Hindlimb muscle (tissue), 1 donor: ENCODE measurements at regions not wholly inside any gene's neighbourhood (a gene's known extent, or its start where the extent isn't known, plus 50 kb on each side); places are given as distances from the start of the nearest gene placed in this dataset.

Source experiments
- DNase-seq: peaks from one replicate; pipeline ENCODE4 v3.0.0-alpha.2; 2013

DNA sequence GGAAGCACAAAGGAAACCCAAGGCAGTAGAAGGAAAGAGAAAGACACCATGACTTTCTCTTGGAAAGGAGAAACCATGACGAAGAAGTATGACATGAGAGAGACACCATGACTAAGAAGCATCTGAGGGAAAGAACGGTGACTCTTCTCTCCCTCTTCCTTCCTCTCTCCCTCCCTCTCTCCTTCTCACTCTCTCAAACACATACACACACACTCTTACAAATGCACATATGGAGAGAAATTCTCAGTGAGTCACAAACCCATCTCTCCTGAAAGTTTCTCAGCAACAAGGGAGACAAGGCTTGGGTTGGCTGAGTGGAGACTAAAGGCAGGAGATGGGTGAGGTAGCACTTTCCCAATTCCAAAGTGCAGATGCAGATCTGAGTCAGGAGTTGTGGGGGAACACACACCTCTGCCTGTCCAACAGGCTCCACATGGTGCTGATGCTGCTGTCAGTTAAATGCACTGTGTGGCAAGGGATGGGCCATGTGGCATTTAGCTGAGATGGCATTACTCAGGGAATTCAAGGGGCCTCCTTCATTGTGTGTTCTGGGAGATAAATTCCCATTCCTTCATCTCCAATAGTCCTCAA, 336.7 kb upstream of the C16orf82 start:
- DNase-seq: no peak

DNA sequence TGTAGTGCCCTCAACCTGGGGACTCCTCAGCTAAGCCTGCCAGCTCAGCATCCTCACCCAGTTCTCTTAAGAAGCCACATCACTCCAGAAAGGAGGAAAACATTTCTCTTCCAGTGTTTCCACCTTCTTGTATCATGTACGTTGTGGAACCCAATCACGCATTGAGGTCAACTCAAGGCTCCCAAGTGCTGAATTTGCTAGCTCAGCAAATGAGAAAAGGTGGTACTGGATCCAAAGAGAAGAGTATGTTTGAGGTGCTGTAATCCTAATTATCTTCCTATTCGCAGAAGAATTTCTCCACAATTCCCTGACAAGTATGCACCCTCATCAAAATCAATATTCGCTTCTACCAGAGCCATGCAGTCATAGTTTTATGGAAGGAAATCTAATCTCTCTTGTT, 335.0 kb upstream of the C16orf82 start:
- no peak for DNase-seq

DNA sequence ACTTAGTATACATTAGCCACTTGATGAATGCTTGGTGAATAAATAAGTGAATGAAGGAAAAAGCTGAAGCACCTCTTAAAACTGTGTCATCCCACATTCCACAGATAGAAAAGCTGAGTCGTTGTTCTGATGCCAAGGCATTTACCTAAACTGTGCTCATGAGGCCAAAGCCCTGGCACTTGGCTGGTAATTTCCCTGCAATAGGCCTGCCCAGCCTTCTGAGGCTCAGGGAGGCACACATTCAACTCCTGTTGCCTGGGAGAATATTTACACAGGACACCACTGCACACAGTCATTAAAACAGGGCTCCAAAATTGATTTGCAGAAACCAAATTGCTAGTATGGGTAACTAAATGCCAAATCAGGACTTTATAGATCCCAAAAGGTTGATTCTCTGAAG, 333.0 kb upstream of the C16orf82 start:
- DNase-seq: no peak

DNA sequence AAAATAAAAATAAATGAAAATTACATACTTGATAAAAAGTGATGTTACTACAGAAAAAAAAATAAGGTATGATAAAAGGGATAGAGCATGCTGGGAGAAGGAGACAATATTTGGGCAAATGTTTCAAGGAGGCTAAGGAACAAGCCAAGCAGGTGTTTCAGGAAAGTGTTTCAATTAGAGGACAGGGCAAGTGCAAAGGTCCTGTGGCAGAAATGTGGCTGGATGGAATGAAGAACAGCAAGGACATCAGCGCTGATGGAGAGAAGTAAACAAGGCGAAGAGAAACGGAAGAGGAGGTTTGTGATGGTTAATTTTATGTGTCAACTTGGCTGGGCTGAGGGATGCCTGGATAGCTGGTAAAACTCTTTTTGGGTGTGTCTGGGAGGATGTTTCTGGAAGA, 331.2 kb upstream of the C16orf82 start:
- DNase-seq: no peak

DNA sequence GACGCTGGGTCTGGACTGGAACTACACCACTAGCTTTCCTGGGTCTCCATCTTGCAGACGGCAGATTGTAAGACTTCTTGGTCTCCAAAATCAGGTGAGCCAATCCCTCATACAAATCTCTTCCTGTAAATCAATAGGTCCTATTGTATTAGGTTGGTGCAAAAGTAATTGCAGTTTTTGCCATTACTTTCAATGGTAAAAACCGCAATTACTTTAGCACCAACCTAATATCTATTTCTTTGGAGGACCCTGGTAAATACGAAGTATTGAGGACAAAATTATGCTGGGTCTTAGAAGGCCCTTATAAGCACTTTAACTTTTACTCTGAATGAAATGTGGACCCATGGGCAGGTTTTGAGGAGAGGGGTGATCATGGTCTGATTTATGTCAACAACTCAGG, 330.6 kb upstream of the C16orf82 start:
- no peak for DNase-seq

DNA sequence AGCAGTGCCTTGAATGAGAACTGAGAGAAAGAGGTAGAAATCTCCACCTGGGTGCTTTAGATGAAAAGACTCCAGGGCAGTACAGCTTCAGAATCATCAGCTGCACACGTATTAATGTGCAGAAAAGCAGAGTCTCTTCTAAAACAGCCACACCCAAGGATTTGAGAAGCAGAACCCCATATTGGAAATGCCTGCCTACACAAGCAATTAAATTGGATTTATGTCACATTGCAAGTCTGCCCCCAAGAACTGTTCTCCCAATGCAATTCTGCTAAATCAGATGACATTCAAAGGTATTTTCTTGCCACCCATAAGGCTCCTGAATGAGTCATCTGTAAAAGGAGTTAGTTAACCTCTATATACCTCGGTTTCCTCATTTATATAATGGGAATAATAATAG, 326.0 kb upstream of the C16orf82 start:
- DNase-seq: no peak

DNA sequence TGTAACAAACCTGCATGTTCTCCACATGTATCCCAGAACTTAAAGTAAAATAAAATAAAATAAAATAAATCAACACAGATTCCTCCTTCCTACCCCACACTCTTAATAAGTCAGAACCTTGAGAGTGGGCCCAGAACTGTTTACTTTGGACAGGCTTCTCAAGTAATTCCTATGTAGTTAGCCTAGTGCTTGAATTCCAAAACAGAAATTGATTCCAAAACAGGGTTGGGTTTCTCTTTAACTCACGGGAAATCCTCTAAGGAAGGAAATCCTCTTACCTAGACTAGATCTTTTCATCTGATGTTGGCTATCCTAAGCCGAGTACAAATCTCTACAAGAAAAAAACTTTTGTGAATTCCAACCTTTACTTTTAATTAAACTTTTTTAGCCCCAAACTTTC, 324.7 kb upstream of the C16orf82 start:
- no peak for DNase-seq

DNA sequence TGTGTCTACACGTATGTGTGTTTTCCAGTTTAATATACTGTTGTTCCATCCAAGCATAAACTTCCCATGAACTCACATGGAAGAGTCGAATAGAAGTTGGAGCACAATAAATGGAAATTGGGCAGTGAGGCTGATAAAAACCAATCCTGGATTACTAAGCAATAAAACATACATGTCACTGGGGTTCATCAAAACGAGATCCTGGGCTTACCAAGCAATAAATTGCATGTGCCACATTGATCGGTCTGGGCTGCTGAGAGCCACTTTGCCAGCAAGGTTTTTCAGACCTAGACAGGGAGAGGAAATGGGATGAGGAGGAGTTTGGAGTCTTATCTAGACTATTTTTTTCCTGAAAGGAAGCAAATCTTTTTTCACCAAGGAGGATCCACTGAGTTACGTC, 322.3 kb upstream of the C16orf82 start:
- DNase-seq: no peak

DNA sequence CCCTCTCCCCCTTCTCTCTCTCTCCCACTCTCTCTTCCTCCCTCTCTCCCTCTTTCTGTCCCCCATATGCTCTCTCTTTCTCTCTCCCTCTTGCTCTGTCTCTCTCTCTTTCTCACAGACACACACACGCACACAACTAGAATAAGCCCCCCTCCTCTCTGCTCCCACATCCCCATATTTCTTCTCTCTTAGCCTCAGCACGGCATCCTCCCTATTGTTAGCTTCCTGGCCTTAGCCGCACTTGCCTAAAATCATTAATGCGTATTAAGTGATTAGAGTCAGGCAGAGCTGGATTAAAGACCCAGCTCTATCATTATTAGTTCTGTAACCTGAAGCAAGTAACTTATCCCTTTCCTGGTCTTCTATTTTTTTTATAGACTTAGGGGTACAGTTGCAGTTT, 319.0 kb upstream of the C16orf82 start:
- no peak for DNase-seq

DNA sequence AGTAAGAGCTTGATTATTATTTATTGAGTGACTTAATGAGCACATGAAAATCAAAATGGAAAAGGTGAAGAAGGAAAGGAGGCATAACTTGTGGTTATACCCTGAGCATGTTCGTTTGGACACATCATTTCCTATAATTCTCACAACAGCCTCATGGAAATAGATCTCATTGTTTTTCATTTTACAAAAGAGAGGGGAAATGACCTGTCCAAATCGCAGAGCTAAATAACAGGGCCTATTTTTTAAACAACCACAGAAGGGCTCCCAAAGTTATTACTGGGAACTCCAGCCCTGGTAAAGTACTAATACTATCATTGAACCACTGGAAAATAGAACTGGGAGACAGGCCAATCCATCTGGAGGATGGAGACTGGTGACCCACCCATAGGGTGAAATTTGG, 317.7 kb upstream of the C16orf82 start:
- DNase-seq: no peak

DNA sequence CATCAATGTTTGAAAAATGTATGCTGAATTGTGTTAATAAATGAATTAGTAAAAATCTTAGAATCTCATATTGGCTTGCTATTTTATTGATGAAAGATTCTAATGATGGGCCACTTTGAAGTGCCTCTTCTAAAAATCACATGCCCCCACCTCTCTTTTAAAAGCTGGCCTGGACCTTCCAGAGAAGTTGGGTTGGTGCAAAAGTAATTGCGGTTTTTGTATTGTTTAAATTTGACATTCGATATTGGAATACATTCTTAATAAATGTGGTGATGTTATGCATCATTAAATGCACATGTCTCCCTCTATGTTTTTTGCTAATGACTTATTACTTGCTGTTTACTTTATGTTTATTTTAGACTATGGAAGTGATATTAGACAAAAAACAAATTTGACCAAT, 314.6 kb upstream of the C16orf82 start:
- no peak for DNase-seq

DNA sequence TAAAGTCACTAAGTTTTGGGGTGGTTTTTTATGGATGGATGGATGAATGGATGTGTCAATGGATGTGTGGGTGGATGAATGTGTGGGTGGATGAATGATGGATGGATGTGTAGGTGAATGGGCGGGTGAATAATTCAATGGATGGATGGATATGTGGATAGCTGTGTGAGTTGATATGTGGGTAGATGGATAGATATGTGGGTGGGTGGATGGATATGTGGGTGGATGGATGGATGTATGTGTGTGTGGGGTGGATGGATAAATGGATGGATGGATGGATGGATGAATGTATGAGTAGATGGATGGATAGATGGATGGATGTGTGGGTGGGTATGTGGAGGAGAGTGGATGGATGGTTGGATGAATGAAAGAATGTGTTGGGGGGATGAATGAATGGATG, 310.1 kb upstream of the C16orf82 start:
- DNase-seq: no peak

DNA sequence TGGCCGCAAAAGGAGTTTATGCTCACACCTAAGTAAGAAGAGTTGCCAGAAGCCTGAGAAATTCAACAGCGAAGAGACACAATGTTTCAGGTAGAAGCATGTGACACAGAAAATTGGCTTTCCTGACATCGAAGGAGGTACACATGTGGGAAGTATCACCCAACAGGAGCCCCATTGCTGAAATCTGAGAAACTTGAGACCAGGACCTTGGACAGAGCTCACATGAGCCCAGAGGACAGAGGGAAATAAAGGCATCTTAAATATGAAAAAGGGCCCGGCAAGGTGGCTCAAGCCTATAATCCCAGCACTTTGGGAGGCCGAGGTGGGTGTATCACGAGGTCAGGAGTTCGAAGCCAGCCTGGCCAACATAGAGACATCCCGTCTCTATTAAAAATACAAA, 304.1 kb upstream of the C16orf82 start:
- DNase-seq: no peak

DNA sequence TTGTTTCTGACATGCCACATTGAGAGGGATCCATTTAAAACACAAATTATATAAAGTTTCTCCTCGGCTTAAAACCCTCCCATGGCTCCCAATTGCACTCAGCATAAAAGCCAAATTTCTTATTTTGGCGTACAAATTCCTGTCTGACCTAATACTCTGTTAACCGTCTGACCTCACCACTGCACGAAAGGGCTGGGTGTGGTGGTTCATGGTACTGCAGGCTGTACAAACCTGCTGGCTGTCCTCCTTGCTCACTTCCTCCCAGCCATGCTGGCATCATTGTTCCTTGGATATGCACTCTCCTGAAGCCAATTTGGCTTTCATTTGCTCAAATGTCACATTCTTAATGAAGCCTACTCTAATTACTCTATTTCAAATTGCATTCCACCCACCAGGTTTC, 301.6 kb upstream of the C16orf82 start:
- no peak for DNase-seq

DNA sequence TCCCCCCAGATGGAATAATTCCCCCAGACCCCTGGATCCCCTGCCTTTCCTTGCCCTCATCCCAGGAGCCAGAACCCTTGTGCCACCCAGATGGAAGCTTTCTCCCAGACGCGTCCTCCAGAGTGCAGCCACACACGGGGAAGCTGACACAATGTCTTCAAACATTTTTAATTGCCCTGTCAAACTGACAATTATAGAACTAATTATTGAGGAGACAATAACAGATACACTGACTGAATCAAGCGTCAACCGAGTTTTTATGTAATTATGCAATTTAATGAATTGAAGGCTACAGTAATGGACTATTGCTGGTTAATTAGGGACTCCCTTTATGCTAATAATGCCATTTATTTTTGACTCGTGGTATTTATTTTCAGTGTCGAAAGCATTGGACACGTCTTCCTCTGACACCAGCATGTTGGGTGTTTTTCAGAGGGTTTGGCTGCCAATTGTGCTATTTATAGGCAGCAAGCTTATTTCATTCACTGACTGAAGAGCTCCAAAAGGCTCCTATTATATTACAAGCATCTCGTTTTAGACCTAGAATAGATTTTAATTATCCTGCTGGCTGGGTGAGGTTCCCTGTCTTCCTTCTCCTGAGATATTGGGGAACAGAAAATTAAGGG, 298.2 kb upstream of the C16orf82 start:
- no peak for DNase-seq

DNA sequence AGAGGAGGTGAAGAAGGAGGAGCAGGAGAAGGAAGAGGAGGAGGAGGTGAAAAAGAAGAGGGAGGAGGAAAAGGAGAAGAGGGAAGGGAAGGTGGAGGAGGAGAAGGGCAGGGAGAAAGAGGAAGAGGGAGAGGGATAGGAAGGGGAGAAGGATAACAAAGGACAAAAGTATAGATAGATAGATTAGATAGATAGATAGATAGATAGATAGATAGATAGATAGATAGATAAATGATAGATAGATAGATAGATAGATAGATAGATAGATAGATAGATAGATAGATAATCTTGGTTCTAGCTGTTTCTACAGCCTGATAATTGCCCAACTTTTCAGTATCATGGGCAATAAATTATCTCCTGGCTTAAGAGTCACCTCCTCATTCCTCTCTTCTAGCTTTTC, 296.2 kb upstream of the C16orf82 start:
- DNase-seq: no peak

DNA sequence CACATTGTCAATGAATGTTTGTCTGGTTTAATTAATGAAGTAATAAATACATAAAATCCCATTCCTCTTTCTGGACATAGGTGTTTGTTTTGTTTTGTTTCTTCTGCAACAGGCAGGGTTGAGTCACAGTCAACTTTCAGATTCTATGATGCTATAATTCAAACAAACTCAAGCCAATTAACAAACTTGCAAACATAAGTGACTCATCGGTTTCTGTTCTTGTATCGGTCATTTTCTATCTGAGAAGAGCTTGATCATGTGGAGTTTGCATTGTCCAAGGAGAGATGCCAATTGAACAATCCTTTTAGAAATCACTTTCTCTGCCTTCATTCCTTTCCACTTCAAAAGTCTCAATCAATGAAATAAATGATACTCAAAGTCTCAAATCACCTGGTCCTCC, 294.2 kb upstream of the C16orf82 start:
- DNase-seq: no peak

DNA sequence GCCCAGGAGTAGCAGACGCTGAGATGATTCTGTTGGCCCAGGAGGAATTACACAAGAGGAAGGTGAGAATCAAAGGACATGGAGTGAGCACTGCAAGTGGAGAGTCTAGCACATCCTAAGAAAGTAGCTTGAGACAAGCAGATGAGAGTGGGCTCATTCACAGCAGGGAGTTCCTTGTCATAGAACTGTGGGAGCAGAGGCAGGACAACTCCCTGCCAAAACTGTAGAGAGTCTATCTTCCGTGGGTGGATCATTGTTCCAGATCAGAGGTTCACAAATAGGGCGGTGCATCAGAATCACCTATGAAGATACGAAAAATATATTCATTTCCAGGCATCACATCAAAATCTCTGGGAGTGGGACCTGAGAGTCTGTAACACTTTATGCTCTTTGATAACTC, 288.9 kb upstream of the C16orf82 start:
- DNase-seq: no peak

DNA sequence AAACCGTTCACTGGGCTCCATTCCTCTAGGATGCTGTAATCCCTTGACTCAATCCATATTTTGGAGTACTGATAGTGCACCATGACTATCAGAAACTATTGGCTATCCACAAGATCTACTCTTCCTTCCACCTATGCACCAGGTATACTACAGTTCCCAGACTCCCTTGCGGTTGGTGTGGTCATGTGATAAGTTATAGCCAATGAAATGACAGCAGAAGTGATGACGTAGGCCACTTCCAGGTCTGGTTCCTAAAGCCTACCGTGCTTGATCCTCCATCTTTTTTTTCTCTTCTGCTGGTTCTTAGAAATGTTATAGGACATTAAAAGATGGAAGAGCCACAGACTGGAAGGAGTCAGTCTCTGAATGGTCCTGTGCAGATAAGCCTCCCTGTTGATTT, 278.8 kb upstream of the C16orf82 start:
- no peak for DNase-seq

DNA sequence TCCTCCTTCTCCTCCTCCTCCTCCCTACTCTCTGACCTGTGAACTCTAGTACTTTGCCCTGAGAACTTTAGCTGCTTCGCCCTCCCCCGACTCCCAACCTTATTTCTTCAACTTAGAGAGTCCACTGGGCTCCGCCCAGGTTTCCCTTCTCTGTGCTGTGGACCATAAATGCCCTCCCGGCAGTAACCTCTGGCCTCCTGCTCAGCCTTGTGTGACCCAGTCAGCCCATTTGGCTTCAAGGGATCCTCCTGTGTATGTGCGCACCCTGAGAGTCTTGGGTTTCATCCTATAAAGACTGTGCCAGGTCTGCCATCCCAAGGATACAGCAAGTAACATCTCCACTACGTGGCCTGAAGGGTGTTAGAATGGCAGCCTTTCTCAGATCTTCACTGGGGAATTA, 275.6 kb upstream of the C16orf82 start:
- DNase-seq: no peak

DNA sequence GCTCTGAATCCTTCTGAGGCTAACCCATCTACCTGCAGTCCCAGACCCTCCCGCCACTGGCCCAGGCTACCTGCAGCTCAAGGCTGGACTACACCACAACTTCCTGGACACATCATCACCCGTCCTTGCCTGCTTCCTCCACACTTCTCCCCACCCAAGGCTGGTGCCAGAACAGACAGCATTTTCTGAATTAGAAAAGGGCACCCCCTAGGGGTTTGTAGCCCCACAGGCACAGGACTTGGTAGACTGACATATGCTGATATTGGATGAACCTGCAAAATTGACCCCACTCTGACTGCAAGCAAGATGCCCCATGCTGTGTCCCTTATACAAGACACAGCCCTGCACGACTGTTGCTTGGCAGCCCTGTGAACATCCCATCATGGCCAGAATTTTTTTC, 271.5 kb upstream of the C16orf82 start:
- DNase-seq: no peak

DNA sequence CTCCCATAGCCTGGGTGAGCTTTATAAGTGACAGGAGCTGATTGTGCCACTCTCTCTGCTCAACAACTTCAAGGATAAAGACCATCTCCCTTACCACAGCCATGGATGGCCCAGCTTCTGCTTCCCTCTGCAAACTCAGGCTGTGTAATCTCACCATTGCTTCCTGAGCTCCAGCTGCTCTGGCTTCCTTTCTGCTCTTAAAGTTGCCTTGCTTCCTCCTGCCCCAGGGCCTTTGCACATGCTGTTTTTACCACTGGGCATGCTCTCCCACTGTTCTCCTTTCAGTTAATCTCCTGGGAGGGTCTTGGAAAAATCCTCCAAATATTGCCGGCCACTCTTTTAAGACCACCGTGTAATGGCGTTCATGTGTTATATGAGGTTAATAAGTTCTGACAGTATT, 265.1 kb upstream of the C16orf82 start:
- DNase-seq: no peak

DNA sequence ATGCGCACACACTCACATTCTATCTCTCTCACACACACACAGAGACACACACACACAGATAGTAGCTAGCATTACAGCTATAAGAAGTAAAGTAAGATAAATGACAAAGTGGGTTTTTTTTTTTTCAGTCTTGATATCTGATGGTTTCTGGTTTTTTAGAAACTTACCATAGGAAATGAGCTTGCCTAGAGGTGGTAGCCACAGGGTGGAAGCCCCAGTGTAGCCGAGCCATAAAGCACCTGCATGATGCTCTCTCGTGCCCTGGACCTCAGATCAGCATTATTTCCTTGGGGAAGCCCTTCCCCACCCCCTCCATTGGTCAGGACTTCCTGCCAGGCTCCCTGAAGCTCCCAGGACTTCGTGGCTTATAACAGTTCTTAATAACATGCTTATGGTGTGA, 264.3 kb upstream of the C16orf82 start:
- DNase-seq: no peak

DNA sequence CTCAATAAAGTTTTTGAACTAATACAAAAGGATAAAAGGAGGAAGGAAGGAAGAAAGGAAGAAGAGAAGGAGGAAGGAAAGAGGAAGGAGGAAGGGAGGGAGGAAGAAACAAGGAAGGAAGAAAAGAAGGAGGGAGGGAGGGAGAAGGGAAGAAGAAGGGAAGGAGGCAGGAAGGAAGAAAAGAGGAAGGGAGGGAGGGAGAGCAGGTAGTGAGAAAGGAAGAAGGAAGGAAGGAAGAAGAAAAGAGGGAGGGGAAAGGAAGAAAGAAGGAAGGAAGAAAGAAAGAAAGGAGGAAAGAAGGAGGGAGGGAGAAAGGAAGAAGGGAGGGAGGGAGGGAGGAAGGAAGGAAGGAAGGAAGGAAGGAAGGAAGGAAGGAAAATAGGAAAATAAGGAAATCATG, 263.8 kb upstream of the C16orf82 start:
- no peak for DNase-seq

DNA sequence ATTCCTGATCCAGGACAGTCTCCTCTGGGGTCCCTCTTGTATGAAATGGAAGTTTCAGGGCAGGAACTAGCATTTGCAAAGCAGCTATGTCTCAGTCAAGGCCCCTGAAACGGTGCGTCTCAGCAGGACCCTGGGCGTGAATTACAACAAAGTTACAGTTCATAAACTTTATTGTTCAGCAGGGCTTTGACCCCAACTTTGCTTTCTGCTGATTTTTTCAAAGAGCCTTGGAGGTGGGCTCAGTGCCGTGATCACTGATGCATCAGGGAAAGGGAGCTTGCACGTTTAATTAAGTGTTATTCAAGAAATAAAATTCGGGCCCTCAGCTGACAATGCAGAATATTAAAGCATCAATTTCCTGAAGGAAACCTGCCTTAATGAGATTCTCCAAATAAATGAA, 260.1 kb upstream of the C16orf82 start:
- DNase-seq: no peak
